ENCODE measurements at regions not wholly inside any gene's neighbourhood (a gene's known extent, or its start where the extent isn't known, plus 50 kb on each side); places are given as distances from the start of the nearest gene placed in this dataset.

DNA sequence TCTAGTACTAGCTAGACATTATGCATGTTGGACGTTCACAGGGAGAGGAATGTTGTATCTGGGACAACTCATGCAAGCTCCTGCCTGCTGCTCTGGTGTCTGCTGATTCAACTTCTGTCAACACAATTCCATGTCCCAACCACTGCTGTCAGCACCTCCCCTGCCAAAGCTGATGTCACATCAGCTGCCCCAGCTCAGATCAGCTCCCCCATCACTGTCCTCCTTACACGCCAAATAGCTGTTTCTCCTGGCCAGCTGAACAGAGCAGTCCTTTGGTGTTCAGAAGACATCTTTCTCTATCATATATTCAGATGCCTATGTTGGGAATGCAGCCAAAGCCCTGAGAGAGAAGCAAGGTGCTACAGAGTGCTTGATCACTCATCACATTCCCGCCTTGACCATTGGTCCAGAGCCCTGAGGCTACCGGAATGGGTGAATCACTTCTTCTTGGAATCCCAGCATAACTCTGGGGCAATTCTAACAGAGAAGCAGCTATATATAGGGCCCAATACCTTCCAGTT is 223.3 kb downstream of the SEC61B start:
- TF ChIP-seq TAF1 (IDR thresholded peaks at IDR 0.05; ENCODE audit: low read depth, low read length) (no peak), POLR2AphosphoS5 (IDR thresholded peaks at IDR 0.05; ENCODE audit: low read depth, low read length) (no peak), POLR2A (IDR thresholded peaks at IDR 0.05; ENCODE audit: low read depth, low read length) (no peak)

Data from GM12891 (cell line).